Activated CD4-positive, alpha-beta memory T cell treated with anti-CD3 and anti-CD28 coated beads for 36 hours (primary cell): ENCODE measurements at regions not wholly inside any gene's neighbourhood (a gene's known extent, or its start where the extent isn't known, plus 50 kb on each side); places are given as distances from the start of the nearest gene placed in this dataset.

Experiments used
- CTCF ChIA-PET: fragments of 350-600 bp; sonication (Branson Sonifier 250); formaldehyde crosslinking; loops from one replicate; lab custom pipeline; 2021; ENCODE audit warnings: antibody characterized with exemption, inconsistent platforms; lab: Charles Lee
- POLR2A ChIA-PET: fragments of 350-600 bp; sonication (Branson Sonifier 250); formaldehyde crosslinking; loops from one replicate; lab custom pipeline; 2021; ENCODE audit warnings: antibody characterized with exemption; lab: Charles Lee
- DNase-seq: peaks from one replicate; pipeline ENCODE4 v3.0.0-alpha.2; 2020
- H3K27ac Mint-ChIP-seq: one replicate; pipeline ENCODE4 v1.8.0; 2021; ENCODE audit warnings: mixed read lengths
- H3K27me3 Mint-ChIP-seq: one replicate; pipeline ENCODE4 v1.8.0; 2021; ENCODE audit warnings: mixed read lengths
- H3K36me3 Mint-ChIP-seq: one replicate; pipeline ENCODE4 v1.8.0; 2021; ENCODE audit warnings: mixed read lengths
- H3K4me1 Mint-ChIP-seq: one replicate; pipeline ENCODE4 v1.8.0; 2021; ENCODE audit warnings: low read depth, mixed read lengths
- H3K4me3 Mint-ChIP-seq: one replicate; pipeline ENCODE4 v1.8.0; 2021; ENCODE audit warnings: mild to moderate bottlenecking, mixed read lengths
- H3K9me3 Mint-ChIP-seq: one replicate; pipeline ENCODE4 v1.8.0; 2021; ENCODE audit warnings: mixed read lengths
- intact Hi-C: fragments of 100-400 bp; cut with micrococcal nuclease; formaldehyde crosslinking; loops from one replicate; pipeline ENCODE4 v1.15.1; 2023

GRCh38 chrX:79231662-79232061 is 87.2 kb downstream of the GPR174 start:
- H3K9me3 Mint-ChIP-seq: no peaks in the 10 kb centered on the region
- no peaks in the 10 kb centered on the region for H3K27me3 Mint-ChIP-seq
- intact Hi-C loops: no loop called here
- ChIA-PET POLR2A (no interaction called here), CTCF (no interaction called here)
- H3K27ac Mint-ChIP-seq: peak overlapping the region; percentile 80
- peaks cover 61% of the 10 kb centered on the region for H3K4me1 Mint-ChIP-seq
- peaks cover 7% of the 10 kb centered on the region for H3K36me3 Mint-ChIP-seq
- H3K4me3 Mint-ChIP-seq: no peak overlapping the region
- peak; percentile 24 for DNase-seq
